Uterus (tissue), 3 donors: ENCODE measurements at regions not wholly inside any gene's neighbourhood (a gene's known extent, or its start where the extent isn't known, plus 50 kb on each side); places are given as distances from the start of the nearest gene placed in this dataset.

Experiments
- DNase-seq, 2 donors: peaks; one replicate each; pipeline ENCODE4 v3.0.0-alpha.2; 2019 to 2020
- H3K27ac ChIP-seq, 2 donors: fragments of 200-600 bp; sonication (generic); 1 replicate in 1 of 2; 2 replicates in 1 of 2; pipeline ENCODE4 v1.5.1; 2016 to 2018
- H3K27me3 ChIP-seq, 2 donors: fragments of 200-600 bp; sonication (generic); one replicate each; pipeline ENCODE4 v1.5.1; 2018 to 2019; ENCODE audit warnings: control low read depth in 1 of 2
- H3K36me3 ChIP-seq, 2 donors: fragments of 200-600 bp; sonication (generic); one replicate each; pipeline ENCODE4 v1.5.1; 2019; ENCODE audit warnings: control low read depth in 1 of 2
- H3K4me1 ChIP-seq, 2 donors: fragments of 200-600 bp; sonication (generic); one replicate each; pipeline ENCODE4 v1.5.1; 2018 to 2019; ENCODE audit warnings: control low read depth in 1 of 2
- H3K4me3 ChIP-seq, 2 donors: fragments of 200-600 bp; sonication (generic); 1 replicate in 1 of 2; 2 replicates in 1 of 2; pipeline ENCODE4 v1.5.1; 2018 to 2019; ENCODE audit warnings: mild to moderate bottlenecking in 1 of 2
- H3K9me3 ChIP-seq, 2 donors: fragments of 200-600 bp; sonication (generic); one replicate each; pipeline ENCODE4 v1.5.1; 2019; ENCODE audit warnings: control low read depth in 1 of 2
- POLR2A ChIP-seq, 2 donors: fragments of 450-650 bp; IDR thresholded peaks; one replicate each; pipeline ENCODE4 v1.6.1; 2016; ENCODE audit warnings: antibody characterized with exemption in 2 of 2, mild to moderate bottlenecking in 1 of 2, moderate library complexity in 1 of 2
- intact Hi-C: fragments of 100-400 bp; cut with DNase I; formaldehyde crosslinking; loops from one replicate; pipeline ENCODE4 v1.15.1; 2023; ENCODE audit warnings: low total_unique reads
- TF ChIP-seq, protein P1 (sequence below), 4 experiments: fragments of 200-600 bp in 2 of 4; fragments of 450-650 bp in 2 of 4; sonication (generic) in 2 of 4; IDR thresholded peaks; one replicate each; pipeline ENCODE4 v1.5.1; 2016 to 2019; ENCODE audit warnings: antibody characterized with exemption in 4 of 4, mild to moderate bottlenecking in 2 of 4, moderate library complexity in 1 of 4
- donor health status: DM: yes; HTN: yes; CAD: no.

GRCh38 chr3:168625477-168625876, 529.8 kb upstream of the GOLIM4 start:
- no peak for DNase-seq
- Histone ChIP-seq H3K36me3 (no peaks in the 10 kb centered on the region), H3K9me3 (no peaks in the 10 kb centered on the region), H3K4me1 (no peaks in the 10 kb centered on the region), H3K4me3 (no peak overlapping the region), H3K27ac (no peak overlapping the region), H3K27me3 (no peaks in the 10 kb centered on the region)
- intact Hi-C loops = no loop called here
- no peak for TF ChIP-seq POLR2A (IDR thresholded peaks at IDR 0.05)
- TF ChIP-seq, protein P1, sequence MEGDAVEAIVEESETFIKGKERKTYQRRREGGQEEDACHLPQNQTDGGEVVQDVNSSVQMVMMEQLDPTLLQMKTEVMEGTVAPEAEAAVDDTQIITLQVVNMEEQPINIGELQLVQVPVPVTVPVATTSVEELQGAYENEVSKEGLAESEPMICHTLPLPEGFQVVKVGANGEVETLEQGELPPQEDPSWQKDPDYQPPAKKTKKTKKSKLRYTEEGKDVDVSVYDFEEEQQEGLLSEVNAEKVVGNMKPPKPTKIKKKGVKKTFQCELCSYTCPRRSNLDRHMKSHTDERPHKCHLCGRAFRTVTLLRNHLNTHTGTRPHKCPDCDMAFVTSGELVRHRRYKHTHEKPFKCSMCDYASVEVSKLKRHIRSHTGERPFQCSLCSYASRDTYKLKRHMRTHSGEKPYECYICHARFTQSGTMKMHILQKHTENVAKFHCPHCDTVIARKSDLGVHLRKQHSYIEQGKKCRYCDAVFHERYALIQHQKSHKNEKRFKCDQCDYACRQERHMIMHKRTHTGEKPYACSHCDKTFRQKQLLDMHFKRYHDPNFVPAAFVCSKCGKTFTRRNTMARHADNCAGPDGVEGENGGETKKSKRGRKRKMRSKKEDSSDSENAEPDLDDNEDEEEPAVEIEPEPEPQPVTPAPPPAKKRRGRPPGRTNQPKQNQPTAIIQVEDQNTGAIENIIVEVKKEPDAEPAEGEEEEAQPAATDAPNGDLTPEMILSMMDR (IDR thresholded peaks at IDR 0.05) = no peak

GRCh38 chr3:168624892-168625448, 529.2 kb upstream of the GOLIM4 start:
- Histone ChIP-seq H3K4me3 (no peak overlapping the region), H3K27me3 (no peaks in the 10 kb centered on the region), H3K36me3 (no peaks in the 10 kb centered on the region), H3K27ac (no peak overlapping the region), H3K4me1 (no peaks in the 10 kb centered on the region), H3K9me3 (no peaks in the 10 kb centered on the region)
- intact Hi-C loops = no loop called here
- TF ChIP-seq, protein P1 (IDR thresholded peaks at IDR 0.05) = no peak
- no peak for TF ChIP-seq POLR2A (IDR thresholded peaks at IDR 0.05)
- DNase-seq = no peak

- no peak for DNase-seq
- no peaks in the 10 kb centered on the region for H3K4me1 ChIP-seq
- no peaks in the 10 kb centered on the region for H3K36me3 ChIP-seq
- no peak for TF ChIP-seq POLR2A (IDR thresholded peaks at IDR 0.05)
- TF ChIP-seq, protein P1 (IDR thresholded peaks at IDR 0.05) = no peak
- no peak overlapping the region for H3K4me3 ChIP-seq
- no peak overlapping the region for H3K27ac ChIP-seq
- intact Hi-C loops = no loop called here
- H3K9me3 ChIP-seq = no peaks in the 10 kb centered on the region
- H3K27me3 ChIP-seq = no peaks in the 10 kb centered on the region
Measured at GRCh38 chr3:168624195-168624594, 528.5 kb upstream of the GOLIM4 start.

DNA sequence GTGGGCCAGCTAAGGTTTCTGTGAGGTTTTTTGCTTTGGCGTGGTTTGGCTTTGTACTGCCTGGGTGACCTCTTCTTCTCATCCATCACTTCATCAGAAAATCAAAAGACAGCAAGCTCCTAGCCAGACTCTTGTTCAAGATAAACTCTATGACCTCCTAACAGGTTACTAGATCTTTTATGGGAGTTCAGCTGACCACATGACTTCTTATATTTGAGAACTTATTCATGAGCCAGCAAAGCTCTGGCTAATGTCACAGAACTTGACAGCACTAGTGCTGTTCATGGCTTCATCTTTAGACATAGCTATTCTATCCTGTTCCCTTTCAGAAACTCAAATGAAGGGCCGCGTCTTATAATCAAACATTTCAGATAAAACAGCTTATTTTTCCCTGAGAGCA, 527.1 kb upstream of the GOLIM4 start:
- Histone ChIP-seq H3K36me3 (no peaks in the 10 kb centered on the region), H3K27ac (no peak overlapping the region), H3K9me3 (no peaks in the 10 kb centered on the region), H3K4me3 (no peak overlapping the region), H3K4me1 (no peaks in the 10 kb centered on the region), H3K27me3 (no peaks in the 10 kb centered on the region)
- TF ChIP-seq, protein P1 (IDR thresholded peaks at IDR 0.05) = no peak
- TF ChIP-seq POLR2A (IDR thresholded peaks at IDR 0.05) = no peak
- no peak for DNase-seq
- intact Hi-C loops = no loop called here

GRCh38 chr3:168620854-168621253, 525.1 kb upstream of the GOLIM4 start:
- Histone ChIP-seq H3K4me1 (no peaks in the 10 kb centered on the region), H3K9me3 (no peaks in the 10 kb centered on the region), H3K4me3 (no peak overlapping the region), H3K36me3 (no peaks in the 10 kb centered on the region), H3K27ac (no peak overlapping the region), H3K27me3 (no peaks in the 10 kb centered on the region)
- intact Hi-C loops = no loop called here
- no peak for DNase-seq
- no peak for TF ChIP-seq POLR2A (IDR thresholded peaks at IDR 0.05)
- TF ChIP-seq, protein P1 (IDR thresholded peaks at IDR 0.05) = no peak
